DND-41 (cell line): ENCODE measurements at regions not wholly inside any gene's neighbourhood (a gene's known extent, or its start where the extent isn't known, plus 50 kb on each side); places are given as distances from the start of the nearest gene placed in this dataset.

ENCODE experiments used
- ATAC-seq: fragments of 200-7000 bp; cut with Tn5 transposase; 3 replicates; pipeline ENCODE4 v1.9.1; 2021; ENCODE audit warnings: low read depth; ENCODE audit not compliant: insufficient read depth
- DNase-seq: peaks from one replicate; pipeline ENCODE4 v3.0.0-alpha.2; 2020
- H2AFZ ChIP-seq: 2 replicates; pipeline ENCODE4 v1.6.0; 2012; ENCODE audit warnings: low read depth, low read length
- H3K27ac ChIP-seq: 2 replicates; pipeline ENCODE4 v1.5.1; 2012; ENCODE audit warnings: low read length, inconsistent platforms
- H3K27me3 ChIP-seq: fragments of 200-600 bp; sonication (generic); 2 replicates; pipeline ENCODE4 v1.6.0; 2012; ENCODE audit warnings: low read length, mild to moderate bottlenecking, inconsistent platforms; ENCODE audit not compliant: insufficient read depth, poor library complexity
- H3K36me3 ChIP-seq: 2 replicates; pipeline ENCODE4 v1.5.1; 2012; ENCODE audit warnings: low read length, inconsistent platforms; ENCODE audit not compliant: insufficient read depth
- H3K4me1 ChIP-seq: 2 replicates; pipeline ENCODE4 v1.5.1; 2012; ENCODE audit warnings: mild to moderate bottlenecking, low read length; ENCODE audit not compliant: insufficient read depth
- H3K4me2 ChIP-seq: 2 replicates; pipeline ENCODE4 v1.6.0; 2012; ENCODE audit warnings: mild to moderate bottlenecking, moderate library complexity, low read length, inconsistent platforms; ENCODE audit not compliant: insufficient read depth
- H3K4me3 ChIP-seq, 2 experiments: fragments of 200-600 bp in 1 of 2; shearing (Covaris generic) in 1 of 2; 2 replicates each; pipeline ENCODE4 v1.5.1; 2012 to 2016; ENCODE audit warnings: inconsistent platforms in 2 of 2, low read length in 2 of 2, mild to moderate bottlenecking in 2 of 2, low read depth in 1 of 2, moderate library complexity in 1 of 2
- H3K79me2 ChIP-seq: 2 replicates; pipeline ENCODE4 v1.6.0; 2012; ENCODE audit warnings: low read length, inconsistent platforms; ENCODE audit not compliant: insufficient read depth
- H3K9ac ChIP-seq: 2 replicates; pipeline ENCODE4 v1.6.0; 2012; ENCODE audit warnings: low read depth, mild to moderate bottlenecking, inconsistent platforms, low read length, moderate library complexity
- H3K9me3 ChIP-seq: 2 replicates; pipeline ENCODE4 v1.5.1; 2012; ENCODE audit warnings: low read length, moderate library complexity, mild to moderate bottlenecking, inconsistent platforms; ENCODE audit not compliant: insufficient read depth, severe bottlenecking
- H4K20me1 ChIP-seq: 2 replicates; pipeline ENCODE4 v1.6.0; 2012; ENCODE audit warnings: low read length; ENCODE audit not compliant: insufficient read depth
- CTCF ChIP-seq: IDR thresholded peaks from 2 replicates; pipeline ENCODE4 v1.5.1; 2012; ENCODE audit warnings: borderline replicate concordance, low read length, moderate library complexity, mild to moderate bottlenecking; ENCODE audit not compliant: poor library complexity, severe bottlenecking; ENCODE audit errors: extremely low read depth
- EZH2 ChIP-seq: IDR thresholded peaks from 3 replicates; pipeline ENCODE4 v1.6.1; 2012; ENCODE audit warnings: borderline replicate concordance, low read depth, mild to moderate bottlenecking, moderate library complexity, low read length, inconsistent platforms; ENCODE audit not compliant: severe bottlenecking

- Histone ChIP-seq H3K79me2 (no peaks in the 10 kb centered on the region), H3K36me3 (no peaks in the 10 kb centered on the region), H3K9me3 (no peaks in the 10 kb centered on the region), H4K20me1 (no peaks in the 10 kb centered on the region), H3K27me3 (no peaks in the 10 kb centered on the region), H3K27ac (no peak overlapping the region), H3K9ac (no peak overlapping the region), H3K4me1 (no peaks in the 10 kb centered on the region), H3K4me2 (no peak overlapping the region), H3K4me3 (no peak overlapping the region), H2AFZ (no peak overlapping the region)
- no peak for DNase-seq
- ATAC-seq: no peak
- TF ChIP-seq EZH2 (no peak), CTCF (no peak)
Observed at GRCh38 chr7:121638286-121638685, 234.7 kb upstream of the PTPRZ1 start.

GRCh38 chr7:121634356-121634755 lies 238.2 kb upstream of the FAM3C start:
- Histone ChIP-seq H3K79me2 (no peaks in the 10 kb centered on the region), H4K20me1 (no peaks in the 10 kb centered on the region), H3K27ac (no peak overlapping the region), H3K9ac (no peak overlapping the region), H3K9me3 (no peaks in the 10 kb centered on the region), H3K4me2 (no peak overlapping the region), H3K4me3 (no peak overlapping the region), H3K27me3 (no peaks in the 10 kb centered on the region), H3K36me3 (no peaks in the 10 kb centered on the region), H3K4me1 (no peaks in the 10 kb centered on the region), H2AFZ (no peak overlapping the region)
- no peak for TF ChIP-seq EZH2
- ATAC-seq: no peak
- DNase-seq: no peak

GRCh38 chr7:121633186-121633585 lies 237.1 kb upstream of the FAM3C start:
- H3K4me2 ChIP-seq: no peak overlapping the region
- TF ChIP-seq CTCF (no peak), EZH2 (no peak)
- H3K9ac ChIP-seq: no peak overlapping the region
- H2AFZ ChIP-seq: no peak overlapping the region; the same call in 1 of the 2 replicates
- H4K20me1 ChIP-seq: no peaks in the 10 kb centered on the region
- no peaks in the 10 kb centered on the region for H3K36me3 ChIP-seq
- no peaks in the 10 kb centered on the region for H3K79me2 ChIP-seq
- H3K4me1 ChIP-seq: no peaks in the 10 kb centered on the region
- no peak overlapping the region for H3K27ac ChIP-seq
- H3K27me3 ChIP-seq: no peaks in the 10 kb centered on the region
- H3K4me3 ChIP-seq: no peak overlapping the region
- DNase-seq: no peak
- no peak for ATAC-seq
- H3K9me3 ChIP-seq: no peaks in the 10 kb centered on the region

GRCh38 chr7:121624958-121625357 lies 228.8 kb upstream of the FAM3C start:
- no peaks in the 10 kb centered on the region for H3K36me3 ChIP-seq
- no peaks in the 10 kb centered on the region for H3K79me2 ChIP-seq
- no peak for DNase-seq
- H3K4me3 ChIP-seq: no peak overlapping the region
- no peak overlapping the region for H3K9ac ChIP-seq
- H3K27ac ChIP-seq: no peak overlapping the region
- no peak overlapping the region for H3K4me2 ChIP-seq
- no peak for ATAC-seq
- H3K9me3 ChIP-seq: no peaks in the 10 kb centered on the region
- H2AFZ ChIP-seq: no peak overlapping the region
- H3K27me3 ChIP-seq: no peaks in the 10 kb centered on the region
- no peaks in the 10 kb centered on the region for H3K4me1 ChIP-seq
- TF ChIP-seq EZH2 (no peak), CTCF (no peak)
- no peaks in the 10 kb centered on the region for H4K20me1 ChIP-seq
